HEK293 (cell line): ENCODE measurements at regions not wholly inside any gene's neighbourhood (a gene's known extent, or its start where the extent isn't known, plus 50 kb on each side); places are given as distances from the start of the nearest gene placed in this dataset.
"Not testable (repeated sequence)": the region's sequence is repeated elsewhere in the genome, so short reads cannot be mapped to it uniquely, and the experiment has no call there.

Experiments
- CTCF ChIA-PET: fragments of 350-600 bp; formaldehyde crosslinking; extraction: SDS; loops from one replicate; lab custom pipeline; 2021; ENCODE audit warnings: antibody characterized with exemption; lab: Yijun Ruan, JAX
- POLR2A ChIA-PET: fragments of 300-600 bp; formaldehyde crosslinking; extraction: SDS; loops from one replicate; lab custom pipeline; 2020; ENCODE audit warnings: antibody characterized with exemption, inconsistent platforms; lab: Yijun Ruan, JAX
- H3K27ac ChIP-seq: fragments of 200-500 bp; sonication (Bioruptor generic); 2 replicates; pipeline ENCODE4 v1.5.1; 2014; ENCODE audit warnings: low read depth, low read length, control low read depth, inconsistent platforms; ENCODE audit errors: extremely low read depth
- H3K36me3 ChIP-seq, 2 experiments: fragments of 200-500 bp in 1 of 2; sonication (Bioruptor generic) in 1 of 2; 1 replicate in 1 of 2; 2 replicates in 1 of 2; pipeline ENCODE4 v1.5.1; 2014 to 2017; ENCODE audit warnings: inconsistent platforms in 2 of 2, low read length in 2 of 2; ENCODE audit not compliant: control insufficient read depth in 2 of 2, insufficient read depth in 1 of 2
- H3K4me1 ChIP-seq: fragments of 200-500 bp; sonication (Bioruptor generic); 2 replicates; pipeline ENCODE4 v1.5.1; 2014; ENCODE audit warnings: mild to moderate bottlenecking, low read length, inconsistent platforms; ENCODE audit not compliant: control insufficient read depth, insufficient read depth
- H3K4me3 ChIP-seq: 2 replicates; pipeline ENCODE4 v1.5.1; 2011; ENCODE audit warnings: low read depth, mild to moderate bottlenecking, control low read depth, low read length, moderate library complexity
- H3K9me3 ChIP-seq: fragments of 200-500 bp; sonication (Bioruptor generic); 2 replicates; pipeline ENCODE4 v1.5.1; 2014; ENCODE audit warnings: low read depth, low read length, inconsistent platforms; ENCODE audit not compliant: control insufficient read depth, insufficient read depth
- KLF9 ChIP-seq: fragments of 450-650 bp; formaldehyde crosslinking; IDR thresholded peaks from 2 replicates; pipeline ENCODE4 v1.5.1; 2016; ENCODE audit warnings: missing biosample characterization, missing genetic modification characterization, low read depth
- YY2 ChIP-seq: fragments of 450-650 bp; formaldehyde crosslinking; IDR thresholded peaks from 2 replicates; pipeline ENCODE4 v1.5.1; 2016; ENCODE audit warnings: missing biosample characterization, missing genetic modification characterization
- ZBTB20 ChIP-seq: fragments of 450-650 bp; formaldehyde crosslinking; IDR thresholded peaks from 2 replicates; pipeline ENCODE4 v1.5.1; 2016; ENCODE audit warnings: missing biosample characterization, missing genetic modification characterization
- ZFHX2 ChIP-seq: fragments of 450-650 bp; formaldehyde crosslinking; conservative IDR thresholded peaks from 2 replicates; pipeline ENCODE4 v1.5.1; 2016; ENCODE audit warnings: missing biosample characterization, missing genetic modification characterization
- ZFP41 ChIP-seq: fragments of 450-650 bp; formaldehyde crosslinking; IDR thresholded peaks from 2 replicates; pipeline ENCODE4 v1.5.1; 2016; ENCODE audit warnings: missing biosample characterization, missing genetic modification characterization, borderline replicate concordance
- ZNF121 ChIP-seq: fragments of 450-650 bp; formaldehyde crosslinking; IDR thresholded peaks from 2 replicates; pipeline ENCODE4 v1.5.1; 2016; ENCODE audit warnings: missing biosample characterization, missing genetic modification characterization
- ZNF19 ChIP-seq: fragments of 450-650 bp; formaldehyde crosslinking; IDR thresholded peaks from 2 replicates; pipeline ENCODE4; 2016; ENCODE audit warnings: missing biosample characterization, missing genetic modification characterization, low read depth
- ZNF24 ChIP-seq: fragments of 450-650 bp; formaldehyde crosslinking; IDR thresholded peaks from 2 replicates; pipeline ENCODE4 v1.5.1; 2016; ENCODE audit warnings: missing biosample characterization, missing genetic modification characterization
- ZNF433 ChIP-seq: fragments of 450-650 bp; formaldehyde crosslinking; IDR thresholded peaks from 2 replicates; pipeline ENCODE4 v1.5.1; 2016; ENCODE audit warnings: missing biosample characterization, missing genetic modification characterization, low read depth
- ZNF473 ChIP-seq: fragments of 450-650 bp; formaldehyde crosslinking; IDR thresholded peaks from 2 replicates; pipeline ENCODE4 v1.5.1; 2017; ENCODE audit warnings: missing biosample characterization, missing genetic modification characterization
- ZNF521 ChIP-seq: fragments of 450-650 bp; formaldehyde crosslinking; IDR thresholded peaks from 2 replicates; pipeline ENCODE4 v1.5.1; 2017; ENCODE audit warnings: missing biosample characterization, mild to moderate bottlenecking, missing genetic modification characterization
- ZNF549 ChIP-seq: fragments of 450-650 bp; IDR thresholded peaks from 2 replicates; pipeline ENCODE4 v1.5.1; 2018; ENCODE audit warnings: missing biosample characterization, missing genetic modification characterization, mild to moderate bottlenecking, inconsistent platforms, moderate library complexity
- ZNF629 ChIP-seq: fragments of 450-650 bp; formaldehyde crosslinking; IDR thresholded peaks from 2 replicates; pipeline ENCODE4 v1.5.1; 2017; ENCODE audit warnings: missing biosample characterization, missing genetic modification characterization
- ZNF660 ChIP-seq: fragments of 450-650 bp; IDR thresholded peaks from 2 replicates; pipeline ENCODE4 v1.5.1; 2018; ENCODE audit warnings: missing biosample characterization, mild to moderate bottlenecking, missing genetic modification characterization
- ZNF677 ChIP-seq: fragments of 450-650 bp; IDR thresholded peaks from 2 replicates; pipeline ENCODE4 v1.5.0; 2018; ENCODE audit warnings: missing biosample characterization, mild to moderate bottlenecking, missing genetic modification characterization, moderate library complexity
- ZNF76 ChIP-seq: fragments of 450-650 bp; formaldehyde crosslinking; IDR thresholded peaks from 2 replicates; pipeline ENCODE4; 2016; ENCODE audit warnings: low read depth, missing biosample characterization, missing genetic modification characterization, borderline replicate concordance
- ZNF768 ChIP-seq: fragments of 450-650 bp; formaldehyde crosslinking; IDR thresholded peaks from 2 replicates; pipeline ENCODE4 v1.5.1; 2018; ENCODE audit warnings: missing biosample characterization, mild to moderate bottlenecking, missing genetic modification characterization
- ZNF830 ChIP-seq: fragments of 450-650 bp; IDR thresholded peaks from 2 replicates; pipeline ENCODE4 v1.5.0; 2018; ENCODE audit warnings: missing biosample characterization, missing genetic modification characterization, low read depth, mild to moderate bottlenecking, moderate library complexity
- TF ChIP-seq, protein P1 (sequence below): fragments of 450-650 bp; formaldehyde crosslinking; conservative IDR thresholded peaks from 2 replicates; pipeline ENCODE4 v1.5.1; 2016; ENCODE audit warnings: low read depth, missing biosample characterization, missing genetic modification characterization
- TF ChIP-seq, protein P2 (sequence below): fragments of 450-650 bp; formaldehyde crosslinking; IDR thresholded peaks from 2 replicates; pipeline ENCODE4 v1.5.1; 2017; ENCODE audit warnings: missing biosample characterization, missing genetic modification characterization
- TF ChIP-seq, protein P3 (sequence below): fragments of 450-650 bp; formaldehyde crosslinking; IDR thresholded peaks from 2 replicates; pipeline ENCODE4 v1.5.1; 2016; ENCODE audit warnings: missing biosample characterization, missing genetic modification characterization

DNA sequence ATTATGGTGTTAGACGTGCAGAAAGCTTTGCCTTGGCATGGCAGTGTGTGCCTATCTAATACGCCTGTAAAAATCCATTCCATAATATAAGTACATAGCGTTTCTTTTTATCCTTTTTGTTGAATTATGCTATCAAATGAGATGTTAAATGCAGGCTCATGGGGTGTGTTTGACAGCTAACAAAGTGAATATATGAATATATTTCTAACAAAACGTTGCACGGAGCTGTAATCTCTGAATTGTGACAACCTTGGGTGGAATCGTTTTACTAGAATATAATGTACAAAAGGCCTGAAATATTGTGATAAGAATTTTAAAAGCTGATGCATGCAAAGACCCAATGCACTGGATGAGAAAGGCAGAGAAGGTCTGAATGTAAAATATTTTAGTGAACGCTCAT, 763.7 kb upstream of the TMEM132C start:
- TF ChIP-seq KLF9 (tag by site-specific recombination) (no peak), ZNF19 (tag by site-specific recombination) (no peak), ZFP41 (no peak), ZNF830 (tag by site-specific recombination) (no peak), ZNF549 (tag by site-specific recombination) (no peak), ZNF677 (tag by site-specific recombination) (no peak), ZNF433 (tag by site-specific recombination) (no peak), ZNF660 (tag by site-specific recombination) (no peak), ZBTB20 (tag by site-specific recombination) (no peak), ZNF76 (tag by site-specific recombination) (no peak)
- H3K27ac ChIP-seq = no peak overlapping the region
- no peaks in the 10 kb centered on the region for H3K9me3 ChIP-seq
- no peak overlapping the region for H3K4me3 ChIP-seq
- ChIA-PET POLR2A (no interaction called here), CTCF (no interaction called here)
- no peaks in the 10 kb centered on the region for H3K4me1 ChIP-seq
- H3K36me3 ChIP-seq = no peaks in the 10 kb centered on the region

DNA sequence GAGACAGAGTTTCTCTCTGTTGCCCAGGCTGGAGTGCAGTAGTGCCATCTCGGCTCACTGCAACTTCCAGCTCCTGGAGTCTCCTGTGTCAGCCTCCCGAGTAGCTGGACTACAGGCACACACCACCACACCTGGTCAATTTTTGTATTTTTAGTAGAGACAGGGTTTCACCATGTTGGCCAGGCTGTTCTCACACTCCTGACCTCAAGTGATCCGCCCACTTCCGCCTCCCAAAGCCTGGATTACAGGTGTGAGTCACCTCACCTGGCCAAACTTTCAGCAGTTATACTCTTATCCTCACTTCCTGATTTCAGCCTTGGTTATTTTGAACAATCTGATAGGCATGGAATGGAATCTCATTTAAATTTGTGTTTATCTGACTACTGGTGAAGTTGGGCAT, 763.0 kb upstream of the TMEM132C start:
- CTCF ChIA-PET, POLR2A ChIA-PET, H3K4me1 ChIP-seq, H3K4me3 ChIP-seq, H3K27ac ChIP-seq, H3K36me3 ChIP-seq, H3K9me3 ChIP-seq: not testable (repeated sequence)

DNA sequence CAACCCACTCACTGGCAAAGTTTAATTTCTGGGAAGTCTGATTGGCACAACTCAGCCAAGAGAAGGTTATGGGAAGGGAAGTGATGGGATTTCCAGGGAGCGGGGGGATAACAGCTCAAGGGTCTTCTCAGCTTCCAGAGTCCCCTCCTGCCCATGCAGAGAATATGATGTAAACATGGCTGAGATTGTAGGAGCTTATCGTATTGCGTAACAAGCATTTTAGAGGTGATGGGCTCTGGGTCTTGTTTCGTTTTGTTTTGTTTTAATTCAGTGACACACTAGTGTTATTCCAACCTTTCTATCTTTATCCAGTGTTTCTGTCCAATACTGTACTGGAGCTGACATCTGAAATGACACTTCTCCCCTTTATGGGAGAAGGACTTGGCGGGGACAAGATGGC, 762.1 kb upstream of the TMEM132C start:
- Histone ChIP-seq H3K27ac (no peak overlapping the region), H3K4me1 (no peaks in the 10 kb centered on the region), H3K9me3 (no peaks in the 10 kb centered on the region), H3K36me3 (no peaks in the 10 kb centered on the region), H3K4me3 (no peak overlapping the region)
- POLR2A ChIA-PET = no interaction called here
- TF ChIP-seq ZNF473 (tag by site-specific recombination) (no peak), ZNF629 (tag by site-specific recombination) (no peak), ZNF768 (tag by site-specific recombination) (no peak)
- CTCF ChIA-PET = no interaction called here

DNA sequence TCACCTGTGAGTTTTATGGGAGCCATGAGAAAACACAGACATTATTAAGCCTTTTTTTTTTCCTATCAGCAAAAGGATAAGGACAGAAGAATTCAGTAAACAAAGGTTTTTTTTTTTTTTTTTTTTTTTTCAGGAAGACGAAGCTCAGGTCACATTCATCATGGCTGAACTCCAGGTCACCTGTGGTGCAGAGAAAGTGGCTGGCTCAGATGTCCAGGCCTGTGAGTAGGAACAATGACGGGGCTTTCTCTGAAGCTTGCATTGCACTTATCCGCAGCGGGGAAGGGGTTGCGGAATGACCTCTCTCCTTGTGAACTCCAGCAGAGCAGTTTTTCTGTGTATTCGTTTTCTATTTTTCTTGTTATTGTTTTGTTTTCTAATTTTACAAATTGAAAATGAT, 759.6 kb upstream of the TMEM132C start:
- POLR2A ChIA-PET = no interaction called here
- CTCF ChIA-PET = interaction anchor here (0.7 kb wide), 1 partner anchor 153 kb away, joined by 3 read pairs; no protein-coding TSS in a partner anchor
- no peak overlapping the region for H3K4me3 ChIP-seq
- no peaks in the 10 kb centered on the region for H3K36me3 ChIP-seq
- H3K27ac ChIP-seq = no peak overlapping the region
- no peak for TF ChIP-seq ZNF19 (tag by site-specific recombination)
- TF ChIP-seq, protein P1, sequence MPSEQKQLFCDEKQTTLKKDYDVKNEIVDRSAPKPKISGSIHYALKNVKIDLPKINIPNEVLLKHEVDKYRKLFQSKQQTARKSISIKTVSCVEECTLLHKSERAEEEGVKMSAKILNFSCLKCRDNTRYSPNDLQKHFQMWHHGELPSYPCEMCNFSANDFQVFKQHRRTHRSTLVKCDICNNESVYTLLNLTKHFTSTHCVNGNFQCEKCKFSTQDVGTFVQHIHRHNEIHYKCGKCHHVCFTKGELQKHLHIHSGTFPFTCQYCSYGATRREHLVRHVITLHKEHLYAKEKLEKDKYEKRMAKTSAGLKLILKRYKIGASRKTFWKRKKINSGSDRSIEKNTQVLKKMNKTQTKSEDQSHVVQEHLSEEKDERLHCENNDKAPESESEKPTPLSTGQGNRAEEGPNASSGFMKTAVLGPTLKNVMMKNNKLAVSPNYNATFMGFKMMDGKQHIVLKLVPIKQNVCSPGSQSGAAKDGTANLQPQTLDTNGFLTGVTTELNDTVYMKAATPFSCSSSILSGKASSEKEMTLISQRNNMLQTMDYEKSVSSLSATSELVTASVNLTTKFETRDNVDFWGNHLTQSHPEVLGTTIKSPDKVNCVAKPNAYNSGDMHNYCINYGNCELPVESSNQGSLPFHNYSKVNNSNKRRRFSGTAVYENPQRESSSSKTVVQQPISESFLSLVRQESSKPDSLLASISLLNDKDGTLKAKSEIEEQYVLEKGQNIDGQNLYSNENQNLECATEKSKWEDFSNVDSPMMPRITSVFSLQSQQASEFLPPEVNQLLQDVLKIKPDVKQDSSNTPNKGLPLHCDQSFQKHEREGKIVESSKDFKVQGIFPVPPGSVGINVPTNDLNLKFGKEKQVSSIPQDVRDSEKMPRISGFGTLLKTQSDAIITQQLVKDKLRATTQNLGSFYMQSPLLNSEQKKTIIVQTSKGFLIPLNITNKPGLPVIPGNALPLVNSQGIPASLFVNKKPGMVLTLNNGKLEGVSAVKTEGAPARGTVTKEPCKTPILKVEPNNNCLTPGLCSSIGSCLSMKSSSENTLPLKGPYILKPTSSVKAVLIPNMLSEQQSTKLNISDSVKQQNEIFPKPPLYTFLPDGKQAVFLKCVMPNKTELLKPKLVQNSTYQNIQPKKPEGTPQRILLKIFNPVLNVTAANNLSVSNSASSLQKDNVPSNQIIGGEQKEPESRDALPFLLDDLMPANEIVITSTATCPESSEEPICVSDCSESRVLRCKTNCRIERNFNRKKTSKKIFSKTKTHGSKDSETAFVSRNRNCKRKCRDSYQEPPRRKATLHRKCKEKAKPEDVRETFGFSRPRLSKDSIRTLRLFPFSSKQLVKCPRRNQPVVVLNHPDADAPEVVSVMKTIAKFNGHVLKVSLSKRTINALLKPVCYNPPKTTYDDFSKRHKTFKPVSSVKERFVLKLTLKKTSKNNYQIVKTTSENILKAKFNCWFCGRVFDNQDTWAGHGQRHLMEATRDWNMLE (tag by site-specific recombination) = no peak
- TF ChIP-seq ZNF677 (tag by site-specific recombination) = no peak
- no peak for TF ChIP-seq ZNF521 (tag by site-specific recombination)
- TF ChIP-seq YY2 (tag by site-specific recombination) = no peak
- no peak for TF ChIP-seq ZNF121 (tag by site-specific recombination)
- no peak for TF ChIP-seq ZNF473 (tag by site-specific recombination)
- TF ChIP-seq, protein P2, sequence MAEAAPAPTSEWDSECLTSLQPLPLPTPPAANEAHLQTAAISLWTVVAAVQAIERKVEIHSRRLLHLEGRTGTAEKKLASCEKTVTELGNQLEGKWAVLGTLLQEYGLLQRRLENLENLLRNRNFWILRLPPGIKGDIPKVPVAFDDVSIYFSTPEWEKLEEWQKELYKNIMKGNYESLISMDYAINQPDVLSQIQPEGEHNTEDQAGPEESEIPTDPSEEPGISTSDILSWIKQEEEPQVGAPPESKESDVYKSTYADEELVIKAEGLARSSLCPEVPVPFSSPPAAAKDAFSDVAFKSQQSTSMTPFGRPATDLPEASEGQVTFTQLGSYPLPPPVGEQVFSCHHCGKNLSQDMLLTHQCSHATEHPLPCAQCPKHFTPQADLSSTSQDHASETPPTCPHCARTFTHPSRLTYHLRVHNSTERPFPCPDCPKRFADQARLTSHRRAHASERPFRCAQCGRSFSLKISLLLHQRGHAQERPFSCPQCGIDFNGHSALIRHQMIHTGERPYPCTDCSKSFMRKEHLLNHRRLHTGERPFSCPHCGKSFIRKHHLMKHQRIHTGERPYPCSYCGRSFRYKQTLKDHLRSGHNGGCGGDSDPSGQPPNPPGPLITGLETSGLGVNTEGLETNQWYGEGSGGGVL = no peak
- TF ChIP-seq, protein P3, sequence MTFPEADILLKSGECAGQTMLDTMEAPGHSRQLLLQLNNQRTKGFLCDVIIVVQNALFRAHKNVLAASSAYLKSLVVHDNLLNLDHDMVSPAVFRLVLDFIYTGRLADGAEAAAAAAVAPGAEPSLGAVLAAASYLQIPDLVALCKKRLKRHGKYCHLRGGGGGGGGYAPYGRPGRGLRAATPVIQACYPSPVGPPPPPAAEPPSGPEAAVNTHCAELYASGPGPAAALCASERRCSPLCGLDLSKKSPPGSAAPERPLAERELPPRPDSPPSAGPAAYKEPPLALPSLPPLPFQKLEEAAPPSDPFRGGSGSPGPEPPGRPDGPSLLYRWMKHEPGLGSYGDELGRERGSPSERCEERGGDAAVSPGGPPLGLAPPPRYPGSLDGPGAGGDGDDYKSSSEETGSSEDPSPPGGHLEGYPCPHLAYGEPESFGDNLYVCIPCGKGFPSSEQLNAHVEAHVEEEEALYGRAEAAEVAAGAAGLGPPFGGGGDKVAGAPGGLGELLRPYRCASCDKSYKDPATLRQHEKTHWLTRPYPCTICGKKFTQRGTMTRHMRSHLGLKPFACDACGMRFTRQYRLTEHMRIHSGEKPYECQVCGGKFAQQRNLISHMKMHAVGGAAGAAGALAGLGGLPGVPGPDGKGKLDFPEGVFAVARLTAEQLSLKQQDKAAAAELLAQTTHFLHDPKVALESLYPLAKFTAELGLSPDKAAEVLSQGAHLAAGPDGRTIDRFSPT (tag by site-specific recombination) = no peak
- TF ChIP-seq ZNF24 (tag by site-specific recombination) = no peak
- TF ChIP-seq ZFHX2 (tag by site-specific recombination) = no peak
- no peaks in the 10 kb centered on the region for H3K4me1 ChIP-seq
- H3K9me3 ChIP-seq = no peaks in the 10 kb centered on the region
